Heart right ventricle (tissue), 16 donors: ENCODE measurements at regions not wholly inside any gene's neighbourhood (a gene's known extent, or its start where the extent isn't known, plus 50 kb on each side); places are given as distances from the start of the nearest gene placed in this dataset.

ENCODE experiments used
- ATAC-seq, 8 donors: fragments of 200-7000 bp; cut with Tn5 transposase; one replicate each; pipeline ENCODE4 v1.9.1; 2020; ENCODE audit warnings: mild to moderate bottlenecking in 8 of 8, moderate library complexity in 8 of 8, moderate number of reproducible peaks in 1 of 8
- DNase-seq, 2 donors: peaks; one replicate each; pipeline ENCODE4 v3.0.0-alpha.2; 2020
- H3K27ac ChIP-seq, 10 donors: fragments of 200-600 bp; sonication (generic) in 2 of 10; one replicate each; pipeline versions ENCODE4 v1.5.0 to v1.8.0; 2020 to 2022; ENCODE audit warnings: mild to moderate bottlenecking in 3 of 10
- H3K27me3 ChIP-seq, 7 donors: fragments of 200-600 bp; one replicate each; pipeline ENCODE4 v1.8.0; 2021 to 2022; ENCODE audit warnings: mild to moderate bottlenecking in 2 of 7
- H3K36me3 ChIP-seq, 9 donors: fragments of 200-600 bp; sonication (generic) in 1 of 9; one replicate each; pipeline versions ENCODE4 v1.5.0 to v1.8.0; 2020 to 2022; ENCODE audit warnings: mild to moderate bottlenecking in 2 of 9
- H3K4me1 ChIP-seq, 9 donors: fragments of 200-600 bp; sonication (generic) in 1 of 9; one replicate each; pipeline versions ENCODE4 v1.5.0 to v1.8.0; 2020 to 2022; ENCODE audit warnings: mild to moderate bottlenecking in 4 of 9
- H3K4me3 ChIP-seq, 10 donors: fragments of 200-600 bp; sonication (generic) in 2 of 10; one replicate each; pipeline versions ENCODE4 v1.5.0 to v1.8.0; 2020 to 2022; ENCODE audit warnings: mild to moderate bottlenecking in 7 of 10, moderate library complexity in 2 of 10
- H3K9me3 ChIP-seq, 11 donors: fragments of 200-600 bp in 10 of 11; sonication (generic) in 2 of 11; one replicate each; pipeline versions ENCODE4 v1.5.0 to v1.8.0; 2013 to 2022; ENCODE audit warnings: mild to moderate bottlenecking in 2 of 11, control low read depth in 1 of 11, moderate library complexity in 1 of 11
- WGBS, 2 donors: extraction: QIAGEN DNeasy Blood & Tissue Kit; methylation state at CpG; one replicate each; pipeline ENCODE4 v1.1.7; 2013; ENCODE audit warnings: inconsistent platforms in 1 of 2; 5-methylcytosine and 5-hydroxymethylcytosine counted together
- intact Hi-C, 10 donors: fragments of 100-400 bp; cut with DNase I; formaldehyde crosslinking; loops; one replicate each; pipeline versions ENCODE4 v1.11.1 to v1.14.2; 2022
- TF ChIP-seq, protein P1 (sequence below), 9 donors: fragments of 200-600 bp; sonication (generic) in 2 of 9; IDR thresholded peaks; one replicate each; pipeline versions ENCODE4 v1.5.0 to v1.8.0; 2021 to 2022; ENCODE audit warnings: antibody characterized with exemption in 9 of 9, mild to moderate bottlenecking in 5 of 9, moderate library complexity in 1 of 9
- donor health status: Arrhythmogenic right ventricular cardiomyopathy.
- donor health status: ischemic (EF 13 %, LVEDD 7.1; RV severe dilation, severe dysfunction).
- donor health status: healthy with polysubstance abuse.
- donor health status: DM: no; HTN: yes; CAD: no.
- donor health status: DM: no; HTN: no; CAD: no.
- donor health status: ischemic (EF 25% LVEDD 6.9; RV normal size, moderate dysfunction).
- donor health status: ischemic (EF 25% LVEDD 5.7; RV mildly dilated, moderate dysfunction).
- donor health status: healthy.
- donor health status: DM: yes; HTN: yes; CAD: no.
- donor health status: Ischemic cardiomyopathy.
- donor health status: ischemic (EF 35%, LVEDD 5.7; RV mildly dilated, moderate dysfunction).
- donor health status: nonischemic (EF 11% LVEDD 7.7; RV severe dilation, severe dysfunction).
- donor health status: DM: yes; HTN: yes; CAD: no.
- donor health status: PGD.
- donor health status: ischemic (EF 29% LVEDD 5.4; RV normal size, mild dysfunction).
- donor health status: nonischemic (EF 23%, LVEDD 6.1; RV moderate dilation, normal function).

DNA sequence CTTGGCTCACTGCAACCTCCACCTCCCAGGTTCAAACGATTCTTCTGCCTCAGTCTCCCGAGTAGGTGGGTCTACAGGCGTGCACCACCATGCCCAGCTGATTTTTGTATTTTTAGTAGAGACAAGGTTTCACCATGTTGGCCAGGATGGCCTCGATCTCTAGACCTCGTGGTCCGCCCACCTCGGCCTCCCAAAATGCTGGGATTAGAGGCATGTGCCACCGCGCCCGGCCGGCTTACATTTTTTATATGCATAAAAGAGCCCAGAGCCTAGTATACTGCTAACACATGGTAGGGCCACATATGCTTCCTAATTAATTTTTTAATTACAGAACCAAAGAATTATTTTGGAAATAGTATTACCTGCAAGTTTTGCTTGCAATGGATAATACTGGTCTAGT is 1325.4 kb downstream of the PLA2G4A start:
- Histone ChIP-seq H3K36me3 (no peaks in the 10 kb centered on the region), H3K27ac (no peak overlapping the region), H3K4me3 (no peak overlapping the region), H3K4me1 (no peaks in the 10 kb centered on the region), H3K27me3 (no peaks in the 10 kb centered on the region), H3K9me3 (peaks cover 0 to 5% (median 0%) of the 10 kb centered on the region in 11 donors)
- DNase-seq (no peak), ATAC-seq (no peak)
- intact Hi-C loops = no loop called here
- TF ChIP-seq, protein P1, sequence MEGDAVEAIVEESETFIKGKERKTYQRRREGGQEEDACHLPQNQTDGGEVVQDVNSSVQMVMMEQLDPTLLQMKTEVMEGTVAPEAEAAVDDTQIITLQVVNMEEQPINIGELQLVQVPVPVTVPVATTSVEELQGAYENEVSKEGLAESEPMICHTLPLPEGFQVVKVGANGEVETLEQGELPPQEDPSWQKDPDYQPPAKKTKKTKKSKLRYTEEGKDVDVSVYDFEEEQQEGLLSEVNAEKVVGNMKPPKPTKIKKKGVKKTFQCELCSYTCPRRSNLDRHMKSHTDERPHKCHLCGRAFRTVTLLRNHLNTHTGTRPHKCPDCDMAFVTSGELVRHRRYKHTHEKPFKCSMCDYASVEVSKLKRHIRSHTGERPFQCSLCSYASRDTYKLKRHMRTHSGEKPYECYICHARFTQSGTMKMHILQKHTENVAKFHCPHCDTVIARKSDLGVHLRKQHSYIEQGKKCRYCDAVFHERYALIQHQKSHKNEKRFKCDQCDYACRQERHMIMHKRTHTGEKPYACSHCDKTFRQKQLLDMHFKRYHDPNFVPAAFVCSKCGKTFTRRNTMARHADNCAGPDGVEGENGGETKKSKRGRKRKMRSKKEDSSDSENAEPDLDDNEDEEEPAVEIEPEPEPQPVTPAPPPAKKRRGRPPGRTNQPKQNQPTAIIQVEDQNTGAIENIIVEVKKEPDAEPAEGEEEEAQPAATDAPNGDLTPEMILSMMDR (IDR thresholded peaks at IDR 0.05) = no peak
- 95% methylated on average over 11 of the region's 11 CpGs for WGBS, 2 donors

GRCh38 chr1:188154761-188155160 is 1326.0 kb downstream of the PLA2G4A start:
- Histone ChIP-seq H3K27ac (no peak overlapping the region), H3K9me3 (peaks cover 0 to 5% (median 0%) of the 10 kb centered on the region in 11 donors), H3K27me3 (no peaks in the 10 kb centered on the region), H3K4me1 (no peaks in the 10 kb centered on the region), H3K36me3 (no peaks in the 10 kb centered on the region), H3K4me3 (no peak overlapping the region)
- 52 to 53% methylated on average over 3 of the region's 3 CpGs for WGBS, 2 donors
- ATAC-seq (no peak), DNase-seq (no peak)
- intact Hi-C loops = no loop called here
- TF ChIP-seq, protein P1 (IDR thresholded peaks at IDR 0.05) = no peak

GRCh38 chr1:188155261-188155660 is 1326.5 kb downstream of the PLA2G4A start:
- DNase-seq (no peak), ATAC-seq (no peak)
- Histone ChIP-seq H3K36me3 (no peaks in the 10 kb centered on the region), H3K9me3 (peaks cover 0 to 5% (median 0%) of the 10 kb centered on the region in 11 donors), H3K27ac (no peak overlapping the region), H3K27me3 (no peaks in the 10 kb centered on the region), H3K4me1 (no peaks in the 10 kb centered on the region), H3K4me3 (no peak overlapping the region)
- intact Hi-C loops = no loop called here
- TF ChIP-seq, protein P1 (IDR thresholded peaks at IDR 0.05) = no peak

- no peaks in the 10 kb centered on the region for H3K36me3 ChIP-seq
- no peaks in the 10 kb centered on the region for H3K4me1 ChIP-seq
- H3K9me3 ChIP-seq = peaks cover 0 to 6% (median 0%) of the 10 kb centered on the region in 11 donors
- ATAC-seq = no peak
- no peak overlapping the region for H3K27ac ChIP-seq
- 82 to 84% methylated on average over 3 of the region's 3 CpGs for WGBS, 2 donors
- no peak overlapping the region for H3K4me3 ChIP-seq
- no peak for DNase-seq
- H3K27me3 ChIP-seq = no peaks in the 10 kb centered on the region
- TF ChIP-seq, protein P1 (IDR thresholded peaks at IDR 0.05) = no peak
- intact Hi-C loops = no loop called here
Measured at GRCh38 chr1:188164459-188164858, 1335.7 kb downstream of the PLA2G4A start.
